Liver (tissue), 7 donors: ENCODE measurements at regions not wholly inside any gene's neighbourhood (a gene's known extent, or its start where the extent isn't known, plus 50 kb on each side); places are given as distances from the start of the nearest gene placed in this dataset.

ENCODE experiments used
- DNase-seq: peaks from one replicate; pipeline ENCODE4 v3.0.0-alpha.2; 2017; ENCODE audit warnings: low spot score
- H3K27ac ChIP-seq, 2 donors: one replicate each; pipeline ENCODE4 v1.7.0; 2013; ENCODE audit warnings: inconsistent platforms in 2 of 2, low read length in 2 of 2, control low read depth in 1 of 2, low read depth in 1 of 2, mild to moderate bottlenecking in 1 of 2
- H3K27me3 ChIP-seq, 4 donors: one replicate each; pipeline versions ENCODE4 v1.6.1 to v1.7.0; 2013; ENCODE audit warnings: low read length in 3 of 4, inconsistent platforms in 1 of 4, mild to moderate bottlenecking in 1 of 4, moderate library complexity in 1 of 4; ENCODE audit not compliant: control insufficient read depth in 4 of 4, insufficient read depth in 4 of 4
- H3K36me3 ChIP-seq, 4 donors: one replicate each; pipeline versions ENCODE4 v1.6.1 to v1.7.0; 2013; ENCODE audit warnings: low read length in 3 of 4, mild to moderate bottlenecking in 3 of 4, low read depth in 1 of 4, moderate library complexity in 1 of 4; ENCODE audit not compliant: control insufficient read depth in 4 of 4, insufficient read depth in 3 of 4
- H3K4me1 ChIP-seq, 4 donors: one replicate each; pipeline versions ENCODE4 v1.6.1 to v1.7.0; 2013; ENCODE audit warnings: low read length in 3 of 4, mild to moderate bottlenecking in 3 of 4, moderate library complexity in 1 of 4; ENCODE audit not compliant: control insufficient read depth in 4 of 4, insufficient read depth in 4 of 4
- H3K4me3 ChIP-seq, 3 donors: one replicate each; pipeline versions ENCODE4 v1.6.1 to v1.7.0; 2013; ENCODE audit warnings: low read length in 3 of 3, control low read depth in 1 of 3, low read depth in 1 of 3, mild to moderate bottlenecking in 1 of 3
- H3K9ac ChIP-seq, 2 donors: one replicate each; pipeline ENCODE4 v1.7.0; 2013; ENCODE audit warnings: low read length in 2 of 2, mild to moderate bottlenecking in 2 of 2, moderate library complexity in 2 of 2, control low read depth in 1 of 2, low read depth in 1 of 2
- H3K9me3 ChIP-seq, 4 donors: one replicate each; pipeline versions ENCODE4 v1.6.1 to v1.7.0; 2013; ENCODE audit warnings: low read length in 3 of 4; ENCODE audit not compliant: control insufficient read depth in 4 of 4
- ATF3 ChIP-seq: IDR thresholded peaks from 2 replicates; pipeline ENCODE4 v1.6.1; 2016; ENCODE audit warnings: antibody characterized with exemption
- FOXA2 ChIP-seq: IDR thresholded peaks from 2 replicates; pipeline ENCODE4 v1.6.1; 2016; ENCODE audit warnings: antibody characterized with exemption
- GABPA ChIP-seq, 2 donors: IDR thresholded peaks in 1 of 2; conservative IDR thresholded peaks in 1 of 2; 2 replicates each; pipeline ENCODE4 v1.6.1; 2016; ENCODE audit warnings: antibody characterized with exemption in 2 of 2, mild to moderate bottlenecking in 1 of 2, moderate library complexity in 1 of 2
- HNF4G ChIP-seq: IDR thresholded peaks from 2 replicates; pipeline ENCODE4 v1.6.1; 2016; ENCODE audit warnings: antibody characterized with exemption
- NR2F2 ChIP-seq: IDR thresholded peaks from 2 replicates; pipeline ENCODE4 v1.6.1; 2016; ENCODE audit warnings: antibody characterized with exemption
- REST ChIP-seq: IDR thresholded peaks from 2 replicates; pipeline ENCODE4 v1.6.1; 2016; ENCODE audit warnings: antibody characterized with exemption, mild to moderate bottlenecking
- RXRA ChIP-seq, 2 donors: IDR thresholded peaks; 2 replicates each; pipeline ENCODE4 v1.6.1; 2017 to 2018; ENCODE audit warnings: antibody characterized with exemption in 2 of 2, mild to moderate bottlenecking in 1 of 2
- SP1 ChIP-seq: IDR thresholded peaks from 2 replicates; pipeline ENCODE4 v1.6.1; 2018; ENCODE audit warnings: antibody characterized with exemption, mild to moderate bottlenecking
- TAF1 ChIP-seq: conservative IDR thresholded peaks from 2 replicates; pipeline ENCODE4 v1.6.1; 2016; ENCODE audit warnings: antibody characterized with exemption, mild to moderate bottlenecking
- ZBTB33 ChIP-seq: IDR thresholded peaks from 2 replicates; pipeline ENCODE4 v1.6.1; 2016; ENCODE audit warnings: antibody characterized with exemption
- WGBS: extraction: QIAGEN DNeasy Blood & Tissue Kit; methylation state at CpG from one replicate; pipeline ENCODE4 v1.1.7; 2013; 5-methylcytosine and 5-hydroxymethylcytosine counted together
- donor health status: healthy.
- donor health status: healthy.
- donor health status: healthy.
- donor health status: healthy.

GRCh38 chr1:242743983-242744780, 219.7 kb upstream of the PLD5 start:
- Histone ChIP-seq H3K36me3 (no peaks in the 10 kb centered on the region), H3K4me1 (no peaks in the 10 kb centered on the region), H3K27me3 (no peaks in the 10 kb centered on the region), H3K4me3 (no peak overlapping the region), H3K9me3 (peaks cover 0 to 1% (median 0%) of the 10 kb centered on the region in 4 donors), H3K27ac (no peak overlapping the region), H3K9ac (no peak overlapping the region)
- 83% methylated on average over 6 of the region's 6 CpGs for WGBS
- TF ChIP-seq RXRA (IDR thresholded peaks at IDR 0.05) (no peak), ATF3 (no peak), HNF4G (no peak), TAF1 (no peak), ZBTB33 (no peak), NR2F2 (no peak), SP1 (no peak), REST (no peak), FOXA2 (no peak), GABPA (IDR thresholded peaks at IDR 0.05 in 1 of 2, conservative IDR thresholded peaks at IDR 0.05 in 1 of 2) (no peak)
- no peak for DNase-seq

GRCh38 chr1:242738702-242739645, 214.5 kb upstream of the PLD5 start:
- Histone ChIP-seq H3K27ac (no peak overlapping the region), H3K27me3 (no peaks in the 10 kb centered on the region), H3K36me3 (no peaks in the 10 kb centered on the region), H3K4me1 (no peaks in the 10 kb centered on the region), H3K4me3 (no peak overlapping the region), H3K9me3 (peaks cover 0 to 1% (median 0%) of the 10 kb centered on the region in 4 donors), H3K9ac (no peak overlapping the region)
- whole genome bisulfite sequencing, result 73% methylated on average over 9 of the region's 9 CpGs
- no peak for DNase-seq
- no peak for TF ChIP-seq NR2F2
